ENCODE measurements at regions not wholly inside any gene's neighbourhood (a gene's known extent, or its start where the extent isn't known, plus 50 kb on each side); places are given as distances from the start of the nearest gene placed in this dataset.

- TF ChIP-seq, protein P1, sequence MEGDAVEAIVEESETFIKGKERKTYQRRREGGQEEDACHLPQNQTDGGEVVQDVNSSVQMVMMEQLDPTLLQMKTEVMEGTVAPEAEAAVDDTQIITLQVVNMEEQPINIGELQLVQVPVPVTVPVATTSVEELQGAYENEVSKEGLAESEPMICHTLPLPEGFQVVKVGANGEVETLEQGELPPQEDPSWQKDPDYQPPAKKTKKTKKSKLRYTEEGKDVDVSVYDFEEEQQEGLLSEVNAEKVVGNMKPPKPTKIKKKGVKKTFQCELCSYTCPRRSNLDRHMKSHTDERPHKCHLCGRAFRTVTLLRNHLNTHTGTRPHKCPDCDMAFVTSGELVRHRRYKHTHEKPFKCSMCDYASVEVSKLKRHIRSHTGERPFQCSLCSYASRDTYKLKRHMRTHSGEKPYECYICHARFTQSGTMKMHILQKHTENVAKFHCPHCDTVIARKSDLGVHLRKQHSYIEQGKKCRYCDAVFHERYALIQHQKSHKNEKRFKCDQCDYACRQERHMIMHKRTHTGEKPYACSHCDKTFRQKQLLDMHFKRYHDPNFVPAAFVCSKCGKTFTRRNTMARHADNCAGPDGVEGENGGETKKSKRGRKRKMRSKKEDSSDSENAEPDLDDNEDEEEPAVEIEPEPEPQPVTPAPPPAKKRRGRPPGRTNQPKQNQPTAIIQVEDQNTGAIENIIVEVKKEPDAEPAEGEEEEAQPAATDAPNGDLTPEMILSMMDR (IDR thresholded peaks at IDR 0.05; ENCODE audit: control insufficient read depth, extremely low read depth, insufficient read depth) = peak; percentile 19; the same call in 1 of the 2 replicates
- no peak overlapping the region for H3K4me3 ChIP-seq (ENCODE audit: low read depth, low read length)
- DNase-seq (ENCODE audit: low read depth) = no peak
Measured at GRCh38 chr9:84493284-84493947, 152.9 kb upstream of the SLC28A3 start.

DNA sequence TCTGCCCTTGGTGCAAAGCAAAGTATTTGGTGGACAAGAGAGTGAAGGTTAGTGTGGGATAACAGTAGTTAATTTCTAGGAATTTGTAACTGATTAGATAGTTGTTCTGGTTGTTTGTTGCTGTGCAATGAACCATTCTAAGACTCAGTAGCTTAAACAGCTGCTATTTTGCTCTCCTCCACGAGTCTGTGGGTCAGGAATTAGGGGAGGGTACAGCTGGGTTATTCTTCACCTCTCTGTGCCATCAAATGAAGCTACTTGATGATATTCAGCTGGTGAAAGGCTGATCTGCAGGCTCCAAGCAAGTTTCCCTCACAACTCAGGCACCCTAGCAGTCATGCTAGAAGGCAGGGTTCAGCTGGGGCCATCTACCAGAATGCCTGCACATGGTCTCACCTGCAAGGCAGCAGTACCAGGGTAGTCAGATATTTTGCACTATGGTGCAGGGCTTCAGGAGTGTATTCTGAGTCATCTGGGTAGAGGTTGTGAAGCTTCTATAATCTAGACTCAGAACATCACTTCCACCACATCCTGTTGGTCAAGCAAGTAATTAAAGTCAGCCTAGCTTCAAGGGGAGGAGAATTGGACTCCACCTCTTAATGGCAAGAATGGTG, 159.5 kb upstream of the SLC28A3 start:
- no peak for DNase-seq (ENCODE audit: low read depth)
- TF ChIP-seq, protein P1 (IDR thresholded peaks at IDR 0.05; ENCODE audit: control insufficient read depth, extremely low read depth, insufficient read depth) = no peak

GRCh38 chr9:84500826-84501225, 160.3 kb upstream of the SLC28A3 start:
- no peak for DNase-seq (ENCODE audit: low read depth)
- no peak overlapping the region for H3K4me3 ChIP-seq (ENCODE audit: low read depth, low read length)
- TF ChIP-seq, protein P1 (IDR thresholded peaks at IDR 0.05; ENCODE audit: control insufficient read depth, extremely low read depth, insufficient read depth) = no peak

More for the DNA sequence above, 159.5 kb upstream of the SLC28A3 start:
- no peak overlapping the region for H3K4me3 ChIP-seq (ENCODE audit: low read depth, low read length)

DNA sequence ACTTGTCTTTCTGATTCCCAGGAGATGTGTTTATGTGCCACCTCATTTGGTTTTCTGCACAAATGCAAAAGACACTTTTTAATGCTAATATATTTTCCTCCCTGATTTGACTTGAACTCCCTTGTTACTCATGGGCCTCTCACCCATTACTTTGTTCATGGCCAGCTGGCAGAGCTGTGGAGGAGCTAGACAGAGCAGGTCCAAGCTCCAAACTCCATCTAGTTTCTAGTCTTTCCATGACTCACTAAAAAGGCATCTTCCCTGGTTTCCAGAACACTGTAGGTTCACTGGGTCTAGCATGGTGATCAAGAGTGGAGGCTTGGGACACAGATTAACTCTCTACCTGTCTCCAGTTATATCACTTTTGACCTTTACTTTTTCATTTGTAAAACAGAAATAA, 161.0 kb upstream of the SLC28A3 start:
- H3K4me3 ChIP-seq (ENCODE audit: low read depth, low read length) = no peak overlapping the region
- DNase-seq (ENCODE audit: low read depth) = no peak
- TF ChIP-seq, protein P1 (IDR thresholded peaks at IDR 0.05; ENCODE audit: control insufficient read depth, extremely low read depth, insufficient read depth) = no peak

- TF ChIP-seq, protein P1 (IDR thresholded peaks at IDR 0.05; ENCODE audit: control insufficient read depth, extremely low read depth, insufficient read depth) = no peak
- no peak overlapping the region for H3K4me3 ChIP-seq (ENCODE audit: low read depth, low read length)
- no peak for DNase-seq (ENCODE audit: low read depth)
Measured at GRCh38 chr9:84502066-84502465, 161.5 kb upstream of the SLC28A3 start.

DNA sequence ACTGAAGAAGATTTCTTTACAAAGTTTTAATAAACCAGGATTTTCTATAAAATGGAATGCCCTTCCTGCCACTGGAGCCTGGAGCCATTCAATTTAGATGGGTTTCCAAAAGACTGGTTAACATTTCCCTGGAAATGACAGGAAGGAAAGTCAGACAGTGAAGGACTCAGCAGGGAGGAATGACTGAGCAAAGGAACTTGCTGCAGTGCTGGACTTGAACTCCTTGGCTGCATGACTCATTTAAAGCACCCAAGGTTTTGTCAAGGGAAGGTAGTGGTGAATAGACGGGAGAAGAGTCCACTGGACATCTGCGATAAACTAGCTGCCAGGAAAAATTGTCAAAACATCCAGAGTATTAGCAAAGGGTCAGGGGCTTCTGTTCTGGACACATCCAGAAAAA, 163.8 kb upstream of the SLC28A3 start:
- no peak for DNase-seq (ENCODE audit: low read depth)
- TF ChIP-seq, protein P1 (IDR thresholded peaks at IDR 0.05; ENCODE audit: control insufficient read depth, extremely low read depth, insufficient read depth) = no peak
- H3K4me3 ChIP-seq (ENCODE audit: low read depth, low read length) = no peak overlapping the region
